HepG2 (cell line): ENCODE measurements at regions not wholly inside any gene's neighbourhood (a gene's known extent, or its start where the extent isn't known, plus 50 kb on each side); places are given as distances from the start of the nearest gene placed in this dataset.
A peak's percentile ranks its signal among the peaks of the same experiment; 100 is the strongest.

Experiments
- ESRRA ChIP-seq: sonication (generic); formaldehyde crosslinking; IDR thresholded peaks from 2 replicates; pipeline ENCODE4 v1.5.1; 2020; ENCODE audit warnings: mild to moderate bottlenecking, low read depth, missing genetic modification reagents
- FOXK1 ChIP-seq: sonication (generic); formaldehyde crosslinking; IDR thresholded peaks from 2 replicates; pipeline ENCODE4 v1.4.0; 2020; ENCODE audit warnings: low read depth, missing genetic modification reagents, borderline replicate concordance
- HNF4A ChIP-seq: sonication (generic); formaldehyde crosslinking; IDR thresholded peaks from 2 replicates; pipeline ENCODE4 v1.4.0; 2020; ENCODE audit warnings: missing genetic modification reagents
- HNRNPL ChIP-seq: fragments of 200-400 bp; formaldehyde crosslinking; IDR thresholded peaks from 2 replicates; pipeline ENCODE4 v1.6.1; 2017; ENCODE audit warnings: mild to moderate bottlenecking, low read depth, low read length
- MXD4 ChIP-seq: IDR thresholded peaks from 2 replicates; pipeline ENCODE4 v1.6.1; 2016; ENCODE audit warnings: mild to moderate bottlenecking, missing biosample characterization, missing genetic modification reagents
- PHF20 ChIP-seq: sonication (generic); formaldehyde crosslinking; IDR thresholded peaks from 2 replicates; pipeline ENCODE4 v1.5.0; 2020; ENCODE audit warnings: mild to moderate bottlenecking, missing genetic modification reagents
- PITX1 ChIP-seq: sonication (generic); formaldehyde crosslinking; IDR thresholded peaks from 2 replicates; pipeline ENCODE4 v1.5.1; 2020; ENCODE audit warnings: mild to moderate bottlenecking, missing genetic modification reagents
- RAD21 ChIP-seq: fragments of 450-650 bp; formaldehyde crosslinking; IDR thresholded peaks from 2 replicates; pipeline ENCODE4 v1.5.0; 2020; ENCODE audit warnings: mild to moderate bottlenecking
- SAFB2 ChIP-seq: sonication (generic); formaldehyde crosslinking; IDR thresholded peaks from 2 replicates; pipeline ENCODE4 v1.5.1; 2020; ENCODE audit warnings: missing genetic modification reagents, low read depth, mild to moderate bottlenecking, borderline replicate concordance
- SIX1 ChIP-seq: sonication (generic); formaldehyde crosslinking; IDR thresholded peaks from 2 replicates; pipeline ENCODE4 v1.4.0; 2020; ENCODE audit warnings: missing genetic modification reagents, borderline replicate concordance
- SNRNP70 ChIP-seq: fragments of 200-400 bp; formaldehyde crosslinking; IDR thresholded peaks from 2 replicates; pipeline ENCODE4 v1.6.1; 2017; ENCODE audit warnings: mild to moderate bottlenecking, low read depth, low read length, moderate library complexity
- SOX6 ChIP-seq, 2 experiments: fragments of 450-650 bp in 1 of 2; sonication (generic) in 1 of 2; formaldehyde crosslinking in 1 of 2; IDR thresholded peaks; 2 replicates each; pipeline versions ENCODE4 v1.4.0 to v1.6.1; 2017 to 2020; ENCODE audit warnings: antibody characterized with exemption in 1 of 2, mild to moderate bottlenecking in 1 of 2, missing genetic modification reagents in 1 of 2
- SRF ChIP-seq: IDR thresholded peaks from 2 replicates; pipeline ENCODE4 v1.6.1; 2011; ENCODE audit warnings: mild to moderate bottlenecking, low read depth, low read length, moderate library complexity
- TARDBP ChIP-seq: sonication (generic); formaldehyde crosslinking; IDR thresholded peaks from 2 replicates; pipeline ENCODE4 v1.8.0; 2022; ENCODE audit warnings: mild to moderate bottlenecking, missing genetic modification reagents
- THRA ChIP-seq: sonication (generic); formaldehyde crosslinking; IDR thresholded peaks from 2 replicates; pipeline ENCODE4 v1.4.0; 2020; ENCODE audit warnings: missing genetic modification reagents, borderline replicate concordance
- TP53 ChIP-seq: sonication (generic); formaldehyde crosslinking; conservative IDR thresholded peaks from 2 replicates; pipeline ENCODE4 v1.4.0; 2020; ENCODE audit warnings: missing genetic modification reagents
- USF2 ChIP-seq, 2 experiments: sonication (generic) in 1 of 2; formaldehyde crosslinking in 1 of 2; IDR thresholded peaks; 2 replicates each; pipeline versions ENCODE4 v1.5.1 to v1.6.1; 2011 to 2020; ENCODE audit warnings: borderline replicate concordance in 1 of 2, low read depth in 1 of 2, low read length in 1 of 2, mild to moderate bottlenecking in 1 of 2, missing genetic modification reagents in 1 of 2, moderate library complexity in 1 of 2
- WIZ ChIP-seq: sonication (generic); formaldehyde crosslinking; IDR thresholded peaks from 2 replicates; pipeline ENCODE4 v1.5.1; 2020; ENCODE audit warnings: mild to moderate bottlenecking, missing genetic modification reagents
- ZNF136 ChIP-seq: sonication (generic); formaldehyde crosslinking; IDR thresholded peaks from 2 replicates; pipeline ENCODE4 v1.8.1; 2022; ENCODE audit warnings: low read depth, mild to moderate bottlenecking, moderate library complexity, missing genetic modification reagents
- ZNF430 ChIP-seq: sonication (generic); formaldehyde crosslinking; IDR thresholded peaks from 2 replicates; pipeline ENCODE4 v1.9.0; 2021; ENCODE audit warnings: mild to moderate bottlenecking, missing genetic modification reagents
- ZNF510 ChIP-seq: sonication (generic); formaldehyde crosslinking; IDR thresholded peaks from 2 replicates; pipeline ENCODE4 v1.4.0; 2020; ENCODE audit warnings: low read depth, mild to moderate bottlenecking, missing genetic modification reagents
- ZNF546 ChIP-seq: sonication (generic); formaldehyde crosslinking; conservative IDR thresholded peaks from 2 replicates; pipeline ENCODE4 v1.8.1; 2023; ENCODE audit warnings: mild to moderate bottlenecking, missing genetic modification reagents
- ZNF572 ChIP-seq: sonication (generic); formaldehyde crosslinking; IDR thresholded peaks from 2 replicates; pipeline ENCODE4 v1.5.1; 2020; ENCODE audit warnings: mild to moderate bottlenecking, missing genetic modification reagents
- ZNF616 ChIP-seq: sonication (generic); formaldehyde crosslinking; IDR thresholded peaks from 2 replicates; pipeline ENCODE4 v1.5.0; 2020; ENCODE audit warnings: low read depth, mild to moderate bottlenecking, missing genetic modification reagents
- ZNF713 ChIP-seq: sonication (generic); formaldehyde crosslinking; IDR thresholded peaks from 2 replicates; pipeline ENCODE4 v1.4.0; 2020; ENCODE audit warnings: mild to moderate bottlenecking, missing genetic modification reagents
- ZNF780A ChIP-seq: sonication (generic); formaldehyde crosslinking; IDR thresholded peaks from 2 replicates; pipeline ENCODE4 v1.8.0; 2022; ENCODE audit warnings: mild to moderate bottlenecking, missing genetic modification reagents, moderate library complexity

- peak; percentile 97 for TF ChIP-seq THRA (CRISPR knock-in tag)
- TF ChIP-seq FOXK1 (CRISPR knock-in tag): peak; percentile 99
- TF ChIP-seq ZNF430 (CRISPR knock-in tag): peak; percentile 91; the same call in 1 of the 2 replicates
- TF ChIP-seq PHF20: 0 out of 2 replicates have a peak, but pooled peaks have one; percentile 19
- no peak for TF ChIP-seq ZNF546 (CRISPR knock-in tag)
- no peak; the same call in 1 of the 2 replicates for TF ChIP-seq ZNF136 (CRISPR knock-in tag)
- TF ChIP-seq ZNF616 (CRISPR knock-in tag): no peak
- TF ChIP-seq TARDBP (CRISPR knock-in tag): peak; percentile 97
- no peak for TF ChIP-seq SNRNP70
- no peak for TF ChIP-seq SOX6 (IDR thresholded peaks at IDR 0.05)
- peak; percentile 98 for TF ChIP-seq SOX6 (CRISPR knock-in tag; IDR thresholded peaks at IDR 0.05)
- peak; percentile 61 for TF ChIP-seq RAD21 (CRISPR knock-in tag)
- peak; percentile 53; the same call in 1 of the 2 replicates for TF ChIP-seq ZNF780A (CRISPR knock-in tag)
- TF ChIP-seq USF2 (IDR thresholded peaks at IDR 0.05; ENCODE audit: low read depth, low read length): no peak
- TF ChIP-seq USF2 (CRISPR knock-in tag; IDR thresholded peaks at IDR 0.05; ENCODE audit: borderline replicate concordance): no peak
- no peak for TF ChIP-seq HNRNPL
- TF ChIP-seq SIX1 (CRISPR knock-in tag): peak; percentile 86
- TF ChIP-seq ZNF713: no peak
- no peak for TF ChIP-seq SRF
- no peak for TF ChIP-seq SAFB2 (CRISPR knock-in tag)
- TF ChIP-seq PITX1: peak; percentile 99
- TF ChIP-seq ZNF572 (CRISPR knock-in tag): no peak
- no peak for TF ChIP-seq ZNF510 (CRISPR knock-in tag)
- TF ChIP-seq WIZ (CRISPR knock-in tag): no peak
- peak; percentile 81 for TF ChIP-seq ESRRA (CRISPR knock-in tag)
- TF ChIP-seq HNF4A (CRISPR knock-in tag): peak; percentile 91
- 0 out of 2 replicates have a peak, but pooled peaks have one; percentile 22 for TF ChIP-seq MXD4 (CRISPR knock-in tag)
- peak; percentile 85; the same call in 1 of the 2 replicates for TF ChIP-seq TP53
Measured at GRCh38 chr12:115423546-115423987, 739.6 kb upstream of the TBX3 start (continued).
